GM21360 (cell line): ENCODE measurements at regions not wholly inside any gene's neighbourhood (a gene's known extent, or its start where the extent isn't known, plus 50 kb on each side); places are given as distances from the start of the nearest gene placed in this dataset.

Experiments used
- ATAC-seq: cut with Tn5 transposase; IDR thresholded peaks from one replicate; pipeline ENCODE4 v1.9.1; 2021; ENCODE audit warnings: mild to moderate bottlenecking, moderate library complexity; ENCODE audit not compliant: unreplicated experiment

GRCh38 chr17:69605571-69605970 lies 191.1 kb downstream of the MAP2K6 start:
- ATAC-seq: no peak

GRCh38 chr17:69606142-69606800 lies 191.8 kb downstream of the MAP2K6 start:
- no peak for ATAC-seq

DNA sequence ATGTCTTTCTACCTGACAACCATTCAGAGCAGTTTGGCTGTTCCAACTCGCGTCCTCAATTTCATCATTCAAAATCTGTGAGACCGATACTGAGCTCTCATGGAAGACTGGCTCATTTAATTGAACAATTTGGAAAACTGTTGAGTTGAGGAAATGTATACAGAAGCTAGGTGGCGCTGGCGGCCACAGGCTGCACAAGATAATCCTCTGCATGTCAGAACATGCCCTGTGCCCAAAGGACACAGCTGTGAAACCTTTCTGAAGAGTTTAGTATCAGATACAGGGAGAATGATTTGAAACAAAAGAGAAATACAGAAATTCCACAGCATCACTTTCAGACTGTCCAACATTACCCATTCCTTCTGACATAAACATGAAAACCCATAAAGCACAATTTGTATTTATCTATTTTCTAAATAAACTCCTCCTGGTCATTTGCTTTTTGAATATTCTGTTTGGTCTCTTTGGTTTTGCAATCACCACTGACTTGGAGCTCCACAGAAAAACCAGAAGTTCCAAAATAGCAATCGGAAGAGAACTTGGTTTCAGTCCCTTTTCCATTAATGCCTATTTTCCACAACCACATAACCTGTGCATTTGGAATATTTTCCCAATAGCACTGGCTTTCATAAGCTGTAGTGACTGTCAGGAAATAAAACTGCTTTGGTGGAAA lies 192.8 kb downstream of the MAP2K6 start:
- ATAC-seq: peak; percentile 88

GRCh38 chr17:69608141-69608540 lies 193.6 kb downstream of the MAP2K6 start:
- ATAC-seq: no peak

DNA sequence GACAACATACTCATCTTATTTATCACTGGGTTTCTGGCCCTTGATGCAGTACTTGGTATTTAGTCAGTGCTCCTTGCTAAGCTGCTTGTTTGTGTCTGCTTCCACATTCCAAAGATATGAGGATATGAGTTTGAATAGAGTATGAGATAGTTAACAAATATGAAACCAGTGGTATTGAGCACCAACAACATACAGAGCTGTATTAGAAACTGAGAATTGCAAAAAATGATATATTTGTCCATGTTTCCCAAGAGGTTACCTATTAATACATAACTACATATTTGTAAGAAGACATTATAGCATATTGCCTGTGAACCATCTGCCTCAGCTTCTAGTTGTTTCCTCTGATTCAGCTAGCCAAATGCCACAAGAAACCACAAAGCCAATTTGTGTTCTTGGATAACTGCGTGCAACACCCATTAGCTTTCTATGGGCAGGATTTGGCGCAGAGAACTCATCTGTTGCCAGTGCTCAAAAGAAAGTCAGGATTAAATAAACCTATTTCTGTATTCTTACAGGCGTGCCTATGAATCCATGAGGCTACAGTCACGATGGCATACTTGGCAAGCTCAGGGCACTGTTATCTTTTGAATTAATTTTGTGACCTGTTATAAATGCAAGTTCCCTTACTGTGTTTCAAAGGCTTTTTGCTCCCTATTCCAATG lies 194.4 kb downstream of the MAP2K6 start:
- no peak for ATAC-seq

- ATAC-seq: no peak
Measured at GRCh38 chr17:69609473-69610305, 195.2 kb downstream of the MAP2K6 start.

DNA sequence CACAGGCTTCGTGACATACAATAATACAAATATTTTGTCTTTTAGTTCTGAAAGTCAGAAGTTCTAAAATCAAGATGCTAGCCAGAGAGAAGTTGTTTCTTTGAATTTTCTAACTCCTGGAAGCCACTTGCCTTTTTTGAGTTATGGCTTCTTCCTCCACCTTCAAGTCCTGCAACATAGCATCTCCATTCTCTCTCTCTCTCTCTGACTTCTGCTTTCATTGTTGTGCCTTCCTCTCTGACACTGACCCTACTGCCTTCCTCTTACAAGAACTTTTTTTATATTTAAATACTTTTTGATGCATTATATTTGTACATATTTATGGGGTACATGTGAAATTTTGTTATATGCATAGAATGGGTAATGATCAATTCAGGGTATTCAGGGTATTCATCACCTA lies 205.9 kb downstream of the MAP2K6 start:
- no peak for ATAC-seq

DNA sequence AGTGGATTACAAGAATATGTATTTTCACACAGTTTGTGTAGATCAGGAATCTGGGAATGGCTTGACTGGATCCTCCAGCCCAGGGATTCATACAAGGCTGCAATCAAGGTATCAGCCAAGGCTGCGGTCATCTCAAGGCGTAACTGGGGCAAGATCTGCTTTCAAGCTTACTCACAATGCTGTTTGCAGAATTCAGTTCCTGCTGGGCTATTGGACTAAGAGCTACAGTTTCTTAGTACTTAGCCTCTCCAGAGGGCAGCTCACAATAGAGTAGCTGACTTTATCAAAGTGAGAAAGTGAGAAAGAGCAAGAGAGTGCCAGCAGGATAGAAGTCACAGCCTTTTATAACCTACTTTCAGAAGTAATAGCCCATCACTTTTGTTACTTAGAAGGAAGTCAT lies 211.0 kb downstream of the MAP2K6 start:
- no peak for ATAC-seq

- no peak for ATAC-seq
Measured at GRCh38 chr17:69630056-69630635, 215.6 kb downstream of the MAP2K6 start.

GRCh38 chr17:69634844-69635243 lies 220.3 kb downstream of the MAP2K6 start:
- no peak for ATAC-seq

DNA sequence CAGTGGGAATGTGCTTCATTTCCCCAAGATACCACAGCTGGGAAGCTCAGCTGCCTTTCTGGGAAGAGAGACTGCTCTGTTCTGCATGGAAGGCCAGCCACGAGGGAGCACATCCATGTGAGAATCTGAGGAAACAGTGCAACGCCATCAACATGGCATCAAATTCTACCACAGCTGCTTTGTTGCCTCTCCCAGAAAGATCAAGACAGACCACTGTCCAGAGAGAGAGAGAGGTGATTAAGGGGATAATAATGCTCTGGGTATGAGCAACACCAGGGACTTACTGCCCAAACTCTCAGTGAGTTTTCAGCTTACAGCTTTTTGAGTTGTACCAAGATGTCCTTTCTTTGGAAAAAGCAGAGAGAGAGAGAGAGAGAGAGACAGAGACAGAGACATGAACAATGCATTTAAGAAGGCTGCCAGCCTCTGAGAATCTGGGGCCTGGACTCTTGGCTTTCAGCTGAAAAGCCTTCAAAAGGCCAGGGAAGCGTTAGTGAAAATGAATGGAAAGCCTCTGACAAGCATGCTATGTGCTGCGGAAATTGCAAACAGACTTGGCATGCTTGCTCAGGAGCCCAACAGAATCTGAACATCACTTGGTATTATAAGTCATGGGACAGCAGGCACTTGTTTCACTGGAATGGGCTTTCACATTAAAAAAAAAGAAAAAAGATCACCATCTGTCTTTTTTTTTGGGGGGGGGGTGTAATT lies 223.1 kb downstream of the MAP2K6 start:
- ATAC-seq: no peak

DNA sequence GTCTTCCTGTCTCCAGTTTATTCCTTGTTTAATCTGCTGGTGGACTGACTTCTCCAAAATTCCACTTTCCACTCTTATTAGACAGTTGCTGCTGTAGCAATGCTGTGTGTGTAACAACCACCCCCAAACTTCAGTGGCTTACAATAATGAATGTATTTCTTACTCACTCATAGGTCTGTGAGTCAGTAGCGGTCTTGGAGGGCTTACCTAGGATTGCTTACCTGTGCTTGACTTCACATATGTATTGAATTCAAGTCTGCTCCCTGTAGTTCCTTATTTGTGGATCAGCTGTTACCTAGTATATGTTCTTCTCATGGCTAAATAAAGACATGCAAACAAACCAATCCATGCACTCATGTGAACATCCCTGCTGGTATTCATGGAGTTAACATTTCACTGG lies 224.6 kb downstream of the MAP2K6 start:
- ATAC-seq: no peak

- ATAC-seq: no peak
Measured at GRCh38 chr17:69640073-69640472, 225.6 kb downstream of the MAP2K6 start.

DNA sequence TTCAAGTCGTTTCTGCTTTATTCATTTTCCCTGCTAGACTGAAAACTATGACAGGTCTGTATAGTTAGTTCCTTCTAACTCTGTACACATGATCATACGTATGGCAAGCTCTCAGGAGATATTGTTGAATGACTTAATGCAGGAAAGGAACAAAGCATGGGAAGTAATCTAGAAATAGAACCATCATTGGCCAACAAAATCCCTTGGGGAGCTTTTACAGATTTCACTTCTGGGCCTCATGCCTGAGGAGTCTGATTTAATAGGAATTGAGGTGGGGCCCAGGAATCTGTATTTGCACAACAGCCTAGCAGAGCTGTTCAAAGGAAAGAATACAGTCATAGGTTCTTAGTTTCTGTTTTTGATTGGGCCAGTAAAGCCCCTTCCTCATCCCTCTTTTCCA lies 229.2 kb downstream of the MAP2K6 start:
- ATAC-seq: no peak

GRCh38 chr17:69646729-69647128 lies 232.2 kb downstream of the MAP2K6 start:
- ATAC-seq: no peak

GRCh38 chr17:69650881-69651280 lies 236.4 kb downstream of the MAP2K6 start:
- ATAC-seq: no peak

DNA sequence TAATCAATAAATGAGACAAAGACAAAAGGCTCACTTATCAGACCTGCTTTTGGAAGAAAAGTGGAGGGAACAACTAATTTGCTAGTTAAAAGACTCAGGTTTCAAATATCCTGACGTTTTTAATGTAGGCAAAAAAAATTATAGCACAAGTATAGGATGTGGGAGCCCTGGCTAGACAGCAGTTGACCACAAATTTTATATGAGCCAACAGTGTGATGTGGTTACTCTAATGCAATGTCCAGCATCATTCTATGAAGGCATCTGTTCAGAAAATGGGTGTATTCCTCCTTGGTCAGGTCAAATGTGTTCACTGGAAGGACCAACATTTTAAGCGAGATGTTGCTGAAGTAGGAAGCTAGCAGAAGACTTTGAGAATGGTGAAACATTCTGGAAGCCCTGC lies 237.4 kb downstream of the MAP2K6 start:
- ATAC-seq: no peak

- ATAC-seq: no peak
Measured at GRCh38 chr17:69654981-69655855, 240.7 kb downstream of the MAP2K6 start.

DNA sequence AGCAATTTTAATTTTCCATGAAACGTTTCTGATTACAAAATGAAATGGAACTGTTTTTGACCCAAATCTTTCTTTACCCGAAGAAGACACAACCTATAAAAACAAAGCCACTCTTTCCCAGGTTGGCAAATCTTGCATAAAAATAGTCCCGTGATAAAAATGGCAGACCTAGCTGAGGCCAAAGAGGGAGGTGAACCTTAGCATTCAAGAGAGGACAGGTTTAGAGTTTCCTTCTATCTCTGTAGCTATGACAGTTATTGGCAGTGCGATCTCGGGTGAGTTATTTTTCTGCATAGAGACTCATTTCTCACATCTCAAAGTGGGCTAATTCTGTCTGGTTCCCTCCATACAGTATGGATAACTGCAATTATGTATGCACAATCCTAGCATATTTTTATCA lies 241.4 kb downstream of the MAP2K6 start:
- no peak for ATAC-seq
